Caco-2 (cell line): ENCODE measurements at regions not wholly inside any gene's neighbourhood (a gene's known extent, or its start where the extent isn't known, plus 50 kb on each side); places are given as distances from the start of the nearest gene placed in this dataset.

Source experiments
- BruUV-seq: library from RNA; stranded (reverse); fragments of 400-500 nt; replicated peaks from 2 replicates; lab custom pipeline; 2021; lab: Mats Ljungman, UMichigan
- CTCF ChIA-PET: fragments of 300-600 bp; sonication (Branson Sonifier 250); formaldehyde crosslinking; loops from one replicate; lab custom pipeline; 2022; ENCODE audit warnings: antibody characterized with exemption; lab: Charles Lee
- POLR2A ChIA-PET: fragments of 300-600 bp; sonication (Branson Sonifier 250); formaldehyde crosslinking; loops from one replicate; lab custom pipeline; 2022; ENCODE audit warnings: antibody characterized with exemption; lab: Charles Lee
- DNase-seq, 2 experiments: peaks; one replicate each; pipeline versions ENCODE4 v3.0.0 to v3.0.0-alpha.2; 2020 to 2022
- H3K27me3 ChIP-seq: replicated peaks from 2 replicates; pipeline ENCODE4 v1.6.0; 2011; ENCODE audit warnings: low read length; ENCODE audit not compliant: control insufficient read depth, insufficient read depth
- H3K36me3 ChIP-seq: 2 replicates; pipeline ENCODE4 v1.5.1; 2011; ENCODE audit warnings: low read length; ENCODE audit not compliant: control insufficient read depth, insufficient read depth
- H3K4me1 ChIP-seq: fragments of 250-450 bp; sonication (Bioruptor Pico); 2 replicates; pipeline ENCODE4 v1.5.1; 2020; ENCODE audit warnings: mild to moderate bottlenecking
- H3K4me3 ChIP-seq: 2 replicates; pipeline ENCODE4 v1.5.1; 2011; ENCODE audit warnings: low read depth, mild to moderate bottlenecking, control low read depth, low read length
- H3K9me3 ChIP-seq: fragments of 250-450 bp; sonication (Bioruptor Pico); 2 replicates; pipeline ENCODE4 v1.5.1; 2020; ENCODE audit warnings: mild to moderate bottlenecking, moderate library complexity
- H3K27ac Mint-ChIP-seq: one replicate; pipeline ENCODE4 v1.8.0; 2022; ENCODE audit warnings: mixed read lengths; ENCODE audit not compliant: unreplicated experiment
- H3K27me3 Mint-ChIP-seq: one replicate; pipeline ENCODE4 v1.8.0; 2022; ENCODE audit warnings: mixed read lengths; ENCODE audit not compliant: insufficient read depth, unreplicated experiment
- H3K36me3 Mint-ChIP-seq: one replicate; pipeline ENCODE4 v1.8.0; 2022; ENCODE audit warnings: mild to moderate bottlenecking, mixed read lengths; ENCODE audit not compliant: insufficient read depth, unreplicated experiment
- H3K4me1 Mint-ChIP-seq: one replicate; pipeline ENCODE4 v1.8.0; 2022; ENCODE audit warnings: low read depth, mixed read lengths; ENCODE audit not compliant: unreplicated experiment
- H3K4me3 Mint-ChIP-seq: one replicate; pipeline ENCODE4 v1.8.0; 2022; ENCODE audit warnings: mild to moderate bottlenecking, moderate library complexity, mixed read lengths; ENCODE audit not compliant: unreplicated experiment
- H3K9me3 Mint-ChIP-seq: one replicate; pipeline ENCODE4 v1.8.0; 2022; ENCODE audit warnings: mixed read lengths; ENCODE audit not compliant: unreplicated experiment
- intact Hi-C: fragments of 100-400 bp; cut with micrococcal nuclease; formaldehyde crosslinking; loops from one replicate; pipeline ENCODE4 v1.10.0; 2022; ENCODE audit not compliant: unreplicated experiment
- TF ChIP-seq, protein P1 (sequence below), 2 experiments: fragments of 200-600 bp in 1 of 2; IDR thresholded peaks; 1 replicate in 1 of 2; 2 replicates in 1 of 2; pipeline versions ENCODE4 v1.5.1 to v1.8.0; 2011 to 2022; ENCODE audit warnings: antibody characterized with exemption in 1 of 2, control low read depth in 1 of 2, inconsistent platforms in 1 of 2, low read depth in 1 of 2, low read length in 1 of 2, mild to moderate bottlenecking in 1 of 2, moderate library complexity in 1 of 2; ENCODE audit not compliant: insufficient read depth in 1 of 2, severe bottlenecking in 1 of 2, unreplicated experiment in 1 of 2

DNA sequence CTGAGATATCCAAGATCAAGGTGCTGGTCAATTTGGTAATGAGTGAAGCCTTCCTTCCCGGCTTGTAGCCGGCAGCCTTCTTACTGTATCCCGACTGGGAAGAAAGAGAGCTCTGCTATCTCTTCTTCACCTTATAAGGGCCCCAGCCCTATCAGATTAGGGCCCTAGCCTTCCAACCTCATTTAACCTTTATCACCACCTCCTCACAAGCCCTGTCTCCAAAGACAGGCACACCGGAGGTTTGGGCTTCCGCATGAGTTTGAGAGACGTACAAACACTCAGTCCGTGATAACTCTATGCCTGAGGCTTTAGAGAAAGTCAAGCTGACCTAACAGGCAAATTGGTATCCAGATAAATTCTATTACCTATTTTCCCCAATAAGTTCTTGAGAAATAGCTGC, 243.9 kb downstream of the OPA1 start:
- CTCF ChIA-PET, result no interaction called here
- no TSS peak for BruUV-seq
- Histone ChIP-seq H3K36me3 (no peaks in the 10 kb centered on the region; the same call in 1 of the 2 replicates), H3K9me3 (no peaks in the 10 kb centered on the region), H3K4me3 (no peak overlapping the region), H3K4me1 (peaks cover 38% of the 10 kb centered on the region), H3K27me3 (no peaks in the 10 kb centered on the region)
- Mint-ChIP-seq H3K27ac (no peak overlapping the region), H3K27me3 (no peaks in the 10 kb centered on the region), H3K4me1 (peaks cover 37% of the 10 kb centered on the region), H3K36me3 (peaks cover 13% of the 10 kb centered on the region), H3K4me3 (no peak overlapping the region), H3K9me3 (no peaks in the 10 kb centered on the region)
- TF ChIP-seq, protein P1, sequence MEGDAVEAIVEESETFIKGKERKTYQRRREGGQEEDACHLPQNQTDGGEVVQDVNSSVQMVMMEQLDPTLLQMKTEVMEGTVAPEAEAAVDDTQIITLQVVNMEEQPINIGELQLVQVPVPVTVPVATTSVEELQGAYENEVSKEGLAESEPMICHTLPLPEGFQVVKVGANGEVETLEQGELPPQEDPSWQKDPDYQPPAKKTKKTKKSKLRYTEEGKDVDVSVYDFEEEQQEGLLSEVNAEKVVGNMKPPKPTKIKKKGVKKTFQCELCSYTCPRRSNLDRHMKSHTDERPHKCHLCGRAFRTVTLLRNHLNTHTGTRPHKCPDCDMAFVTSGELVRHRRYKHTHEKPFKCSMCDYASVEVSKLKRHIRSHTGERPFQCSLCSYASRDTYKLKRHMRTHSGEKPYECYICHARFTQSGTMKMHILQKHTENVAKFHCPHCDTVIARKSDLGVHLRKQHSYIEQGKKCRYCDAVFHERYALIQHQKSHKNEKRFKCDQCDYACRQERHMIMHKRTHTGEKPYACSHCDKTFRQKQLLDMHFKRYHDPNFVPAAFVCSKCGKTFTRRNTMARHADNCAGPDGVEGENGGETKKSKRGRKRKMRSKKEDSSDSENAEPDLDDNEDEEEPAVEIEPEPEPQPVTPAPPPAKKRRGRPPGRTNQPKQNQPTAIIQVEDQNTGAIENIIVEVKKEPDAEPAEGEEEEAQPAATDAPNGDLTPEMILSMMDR (IDR thresholded peaks at IDR 0.05; ENCODE audit: insufficient read depth in 1 of 2, low read depth in 1 of 2, low read length in 1 of 2, severe bottlenecking in 1 of 2, unreplicated experiment in 1 of 2), result no peak
- intact Hi-C loops, result no loop called here
- POLR2A ChIA-PET, result no interaction called here
- no peak for DNase-seq

DNA sequence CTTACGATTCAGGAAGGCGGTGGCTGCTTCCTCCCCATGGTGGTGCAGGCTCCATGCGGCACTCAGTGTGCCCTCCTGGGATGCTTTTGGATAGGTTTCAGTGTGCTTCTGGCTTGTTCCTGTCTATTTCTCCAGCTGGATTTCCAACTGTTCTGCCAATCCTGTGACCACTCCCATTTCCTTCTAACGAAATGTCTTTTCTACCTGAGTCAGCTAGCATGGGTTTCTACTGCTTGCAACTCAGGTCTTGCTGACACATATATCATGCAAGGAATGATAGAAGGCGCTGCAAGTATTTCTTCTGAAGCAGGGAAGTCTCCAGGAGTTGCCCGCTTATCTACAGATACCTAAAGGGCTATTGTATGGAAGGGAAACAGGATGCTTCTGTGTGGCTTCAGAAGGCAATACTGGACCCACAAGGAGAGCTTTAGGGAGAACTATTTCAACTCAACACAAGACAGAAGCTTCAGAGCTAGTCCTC, 244.4 kb downstream of the OPA1 start:
- Histone ChIP-seq H3K36me3 (no peaks in the 10 kb centered on the region; the same call in 1 of the 2 replicates), H3K9me3 (no peaks in the 10 kb centered on the region), H3K27me3 (no peaks in the 10 kb centered on the region), H3K4me1 (peaks cover 43% of the 10 kb centered on the region), H3K4me3 (no peak overlapping the region)
- intact Hi-C loops, result no loop called here
- no peak for DNase-seq
- Mint-ChIP-seq H3K4me3 (no peak overlapping the region), H3K4me1 (peaks cover 37% of the 10 kb centered on the region), H3K27ac (no peak overlapping the region), H3K9me3 (no peaks in the 10 kb centered on the region), H3K27me3 (no peaks in the 10 kb centered on the region), H3K36me3 (peaks cover 10% of the 10 kb centered on the region)
- TF ChIP-seq, protein P1 (IDR thresholded peaks at IDR 0.05; ENCODE audit: insufficient read depth in 1 of 2, low read depth in 1 of 2, low read length in 1 of 2, severe bottlenecking in 1 of 2, unreplicated experiment in 1 of 2), result no peak
- ChIA-PET POLR2A (no interaction called here), CTCF (no interaction called here)
- no TSS peak for BruUV-seq

DNA sequence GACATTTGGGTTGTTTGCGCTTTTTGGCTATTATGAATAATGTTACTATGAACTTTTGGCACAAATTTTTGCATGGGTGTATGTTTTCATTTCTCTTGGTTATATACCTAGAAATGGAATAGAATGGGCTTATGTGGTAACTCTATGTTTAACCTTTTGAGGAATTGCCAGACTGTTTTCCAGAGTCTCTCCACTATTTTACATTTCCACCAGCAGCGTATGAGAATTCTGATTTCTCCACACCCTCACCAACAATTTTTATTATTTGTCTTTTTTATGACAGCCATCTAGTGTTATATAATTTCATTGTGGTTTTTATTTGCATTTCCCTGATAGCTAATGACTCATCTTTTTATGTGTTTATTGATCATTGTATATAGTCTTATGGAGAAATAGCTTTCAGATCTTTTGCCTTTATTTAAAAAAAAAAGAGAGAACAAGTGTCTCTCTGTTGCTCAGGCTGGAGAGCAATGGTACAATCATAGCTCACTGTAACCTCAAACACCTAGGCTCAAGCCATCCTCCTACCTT, 247.2 kb downstream of the OPA1 start:
- Histone ChIP-seq H3K36me3 (no peaks in the 10 kb centered on the region; the same call in 1 of the 2 replicates), H3K27me3 (no peaks in the 10 kb centered on the region), H3K4me3 (no peak overlapping the region), H3K4me1 (peaks cover 66% of the 10 kb centered on the region), H3K9me3 (no peaks in the 10 kb centered on the region)
- Mint-ChIP-seq H3K27ac (peak overlapping the region; percentile 92), H3K4me3 (peak overlapping the region; percentile 73), H3K4me1 (peaks cover 42% of the 10 kb centered on the region), H3K36me3 (peaks cover 28% of the 10 kb centered on the region), H3K9me3 (no peaks in the 10 kb centered on the region), H3K27me3 (no peaks in the 10 kb centered on the region)
- POLR2A ChIA-PET, result no interaction called here
- TF ChIP-seq, protein P1 (IDR thresholded peaks at IDR 0.05; ENCODE audit: insufficient read depth in 1 of 2, low read depth in 1 of 2, low read length in 1 of 2, severe bottlenecking in 1 of 2, unreplicated experiment in 1 of 2), result no peak
- no peak for DNase-seq
- CTCF ChIA-PET, result no interaction called here
- BruUV-seq, result no TSS peak
- intact Hi-C loops, result loop anchor here (5.0 kb wide), 3 partner anchors 162 to 482 kb away; no protein-coding TSS in a partner anchor
